ENCODE measurements at regions not wholly inside any gene's neighbourhood (a gene's known extent, or its start where the extent isn't known, plus 50 kb on each side); places are given as distances from the start of the nearest gene placed in this dataset.

GRCh38 chr1:228802386-228803220 is 67.3 kb downstream of the RHOU start:
- TF ChIP-seq FOXM1 (IDR thresholded peaks at IDR 0.05; ENCODE audit: borderline replicate concordance) = no peak
- TF ChIP-seq L3MBTL2 (conservative IDR thresholded peaks at IDR 0.05) = no peak
- TF ChIP-seq NFRKB (IDR thresholded peaks at IDR 0.05) = no peak
- TF ChIP-seq CTBP1 (IDR thresholded peaks at IDR 0.05; ENCODE audit: borderline replicate concordance) = no peak
- TF ChIP-seq HDGF (IDR thresholded peaks at IDR 0.05; ENCODE audit: borderline replicate concordance) = no peak
- no peak for TF ChIP-seq SUZ12 (IDR thresholded peaks at IDR 0.05)
- no peak for TF ChIP-seq FOXK2 (IDR thresholded peaks at IDR 0.05)
- TF ChIP-seq PKNOX1 (IDR thresholded peaks at IDR 0.05) = no peak
- no peak for TF ChIP-seq LEF1 (IDR thresholded peaks at IDR 0.05; ENCODE audit: borderline replicate concordance)
- TF ChIP-seq FOXA1 (IDR thresholded peaks at IDR 0.05) = no peak
- no peak for TF ChIP-seq TARDBP (IDR thresholded peaks at IDR 0.05)
